AG04449 (cell line): ENCODE measurements at regions not wholly inside any gene's neighbourhood (a gene's known extent, or its start where the extent isn't known, plus 50 kb on each side); places are given as distances from the start of the nearest gene placed in this dataset.

Experiments
- CTCF ChIA-PET: fragments of 350-600 bp; formaldehyde crosslinking; extraction: SDS; loops from one replicate; lab custom pipeline; 2021; ENCODE audit warnings: antibody characterized with exemption; lab: Yijun Ruan, JAX
- POLR2A ChIA-PET: fragments of 400-600, 350-600 bp; formaldehyde crosslinking; extraction: SDS; loops from one replicate; lab custom pipeline; 2020; ENCODE audit warnings: antibody characterized with exemption, inconsistent platforms; lab: Yijun Ruan, JAX
- DNase-seq: peaks from one replicate; pipeline ENCODE4 v3.0.0-alpha.2; 2010; ENCODE audit warnings: low read depth, low spot score
- H3K4me3 ChIP-seq: 2 replicates; pipeline ENCODE4 v1.5.1; 2011; ENCODE audit warnings: low read depth, mild to moderate bottlenecking, control low read depth, low read length
- CTCF ChIP-seq: IDR thresholded peaks from one replicate; pipeline ENCODE4 v1.5.1; 2011; ENCODE audit warnings: mild to moderate bottlenecking, moderate library complexity, low read length, control low read depth, inconsistent platforms; ENCODE audit not compliant: insufficient read depth; ENCODE audit errors: missing control alignments

GRCh38 chr14:23694949-23695663 is 58.9 kb downstream of the DHRS2 start:
- POLR2A ChIA-PET: interaction anchor here (0.8 to 1.0 kb wide), 2 partner anchors 14 to 156 kb away, joined by 3 read pairs; no protein-coding TSS in a partner anchor
- CTCF ChIA-PET: interaction anchor here (1.5 to 4.8 kb wide), 3 partner anchors 29 to 235 kb away, joined by 4 to 25 read pairs (median 4); no protein-coding TSS in a partner anchor
- H3K4me3 ChIP-seq: no peak overlapping the region
- TF ChIP-seq CTCF: no peak
- DNase-seq: no peak

GRCh38 chr14:23695664-23695999 is 59.5 kb downstream of the DHRS2 start:
- no peak overlapping the region for H3K4me3 ChIP-seq
- ChIA-PET POLR2A (no interaction called here), CTCF (interaction anchor here (0.7 to 1.9 kb wide), 2 partner anchors 31 to 235 kb away, joined by 3 to 4 read pairs; no protein-coding TSS in a partner anchor)
- no peak for TF ChIP-seq CTCF
- DNase-seq: no peak

- no peak for TF ChIP-seq CTCF
- DNase-seq: no peak
- ChIA-PET CTCF (interaction anchor here (1.9 to 2.8 kb wide), 2 partner anchors 64 to 234 kb away, joined by 4 to 7 read pairs; no protein-coding TSS in a partner anchor), POLR2A (no interaction called here)
- no peak overlapping the region for H3K4me3 ChIP-seq
Measured at GRCh38 chr14:23696701-23697239, 60.6 kb downstream of the DHRS2 start.

GRCh38 chr14:23697680-23698079 is 61.5 kb downstream of the DHRS2 start:
- ChIA-PET CTCF (interaction anchor here (1.1 to 2.8 kb wide), 2 partner anchors 65 to 233 kb away, joined by 3 to 7 read pairs; no protein-coding TSS in a partner anchor), POLR2A (no interaction called here)
- TF ChIP-seq CTCF: no peak
- DNase-seq: no peak
- H3K4me3 ChIP-seq: no peak overlapping the region

GRCh38 chr14:23702656-23703426 is 66.7 kb downstream of the DHRS2 start:
- CTCF ChIA-PET: interaction anchor here (0.7 to 1.6 kb wide), 3 partner anchors 24 to 252 kb away, joined by 3 to 5 read pairs (median 4); no protein-coding TSS in a partner anchor
- POLR2A ChIA-PET: no interaction called here
- TF ChIP-seq CTCF: no peak
- no peak overlapping the region for H3K4me3 ChIP-seq
- DNase-seq: no peak
